ENCODE measurements at regions not wholly inside any gene's neighbourhood (a gene's known extent, or its start where the extent isn't known, plus 50 kb on each side); places are given as distances from the start of the nearest gene placed in this dataset.

GRCh38 chr2:2992634-2993033 is 385.0 kb downstream of the EIPR1 start:
- TF ChIP-seq CTCF (IDR thresholded peaks at IDR 0.05) = no peak
- H3K27ac ChIP-seq = no peak overlapping the region
- no peak for DNase-seq
- WGBS, 3 donors = 54 to 62% (median 55%) methylated on average over 3 of the region's 3 CpGs
- no peaks in the 10 kb centered on the region for H3K36me3 ChIP-seq
- intact Hi-C loops (cut with DNase I) = no loop called here
- H3K9me3 ChIP-seq = no peaks in the 10 kb centered on the region
- H3K4me3 ChIP-seq = no peak overlapping the region
- H3K27me3 ChIP-seq = no peaks in the 10 kb centered on the region
- H3K4me1 ChIP-seq (ENCODE audit: insufficient read depth) = no peaks in the 10 kb centered on the region

- Histone ChIP-seq H3K36me3 (no peaks in the 10 kb centered on the region), H3K4me1 (ENCODE audit: insufficient read depth) (no peaks in the 10 kb centered on the region), H3K27me3 (no peaks in the 10 kb centered on the region), H3K9me3 (no peaks in the 10 kb centered on the region), H3K27ac (no peak overlapping the region), H3K4me3 (no peak overlapping the region)
- TF ChIP-seq POLR2A (IDR thresholded peaks at IDR 0.05) = no peak
- no peak for TF ChIP-seq EP300 (IDR thresholded peaks at IDR 0.05)
- no peak for TF ChIP-seq CTCF (IDR thresholded peaks at IDR 0.05)
- 70 to 84% (median 71%) methylated on average over 2 of the region's 2 CpGs for WGBS, 3 donors
- intact Hi-C loops (cut with DNase I) = no loop called here
- DNase-seq = no peak
Observed at GRCh38 chr2:2985020-2985419, 392.6 kb downstream of the EIPR1 start.

GRCh38 chr2:2981000-2981399 is 396.6 kb downstream of the EIPR1 start:
- Histone ChIP-seq H3K27me3 (no peaks in the 10 kb centered on the region), H3K27ac (no peak overlapping the region), H3K4me3 (no peak overlapping the region), H3K36me3 (no peaks in the 10 kb centered on the region), H3K4me1 (ENCODE audit: insufficient read depth) (no peaks in the 10 kb centered on the region), H3K9me3 (no peaks in the 10 kb centered on the region)
- DNase-seq = no peak
- no peak for TF ChIP-seq POLR2A (IDR thresholded peaks at IDR 0.05)
- no peak for TF ChIP-seq CTCF (IDR thresholded peaks at IDR 0.05)
- no peak for TF ChIP-seq EP300 (IDR thresholded peaks at IDR 0.05)
- intact Hi-C loops (cut with DNase I) = no loop called here
- 58 to 70% (median 62%) methylated on average over 1 of the region's 1 CpG for WGBS, 3 donors

- no peaks in the 10 kb centered on the region for H3K36me3 ChIP-seq
- intact Hi-C loops (cut with DNase I) = no loop called here
- no peak overlapping the region for H3K27ac ChIP-seq
- no peak for TF ChIP-seq EP300 (IDR thresholded peaks at IDR 0.05)
- no peak for TF ChIP-seq CTCF (IDR thresholded peaks at IDR 0.05)
- TF ChIP-seq POLR2A (IDR thresholded peaks at IDR 0.05) = no peak
- H3K9me3 ChIP-seq = no peaks in the 10 kb centered on the region
- no peaks in the 10 kb centered on the region for H3K27me3 ChIP-seq
- 8 to 18% (median 8%) methylated on average over 2 of the region's 2 CpGs for WGBS, 3 donors
- no peak for DNase-seq
- no peak overlapping the region for H3K4me3 ChIP-seq
- no peaks in the 10 kb centered on the region for H3K4me1 ChIP-seq (ENCODE audit: insufficient read depth)
Observed at GRCh38 chr2:2974982-2975381, 402.6 kb downstream of the EIPR1 start.
